ENCODE measurements at regions not wholly inside any gene's neighbourhood (a gene's known extent, or its start where the extent isn't known, plus 50 kb on each side); places are given as distances from the start of the nearest gene placed in this dataset.

DNA sequence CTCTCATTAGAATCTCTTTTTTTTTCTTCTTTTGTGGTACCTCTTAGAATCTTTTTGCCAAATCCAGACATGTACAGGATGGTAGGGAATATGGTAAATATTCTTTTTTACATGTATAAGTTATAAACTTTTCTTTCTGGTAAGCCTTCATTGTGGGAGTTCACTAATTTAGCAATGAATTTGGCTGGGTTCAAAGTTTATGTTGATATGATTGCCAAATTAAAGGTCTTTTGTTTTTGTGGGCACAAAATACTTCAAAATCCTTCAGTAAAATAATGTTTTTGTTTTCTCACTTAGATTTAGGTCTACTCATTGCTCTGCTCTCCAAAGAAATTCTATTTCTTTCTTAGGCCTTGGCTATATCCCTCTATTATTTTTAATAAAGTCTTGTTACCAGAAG lies 1405.9 kb upstream of the ALCAM start:
- H3K4me3 ChIP-seq (ENCODE audit: low read depth, low read length): no peak overlapping the region
- TF ChIP-seq, protein P1, sequence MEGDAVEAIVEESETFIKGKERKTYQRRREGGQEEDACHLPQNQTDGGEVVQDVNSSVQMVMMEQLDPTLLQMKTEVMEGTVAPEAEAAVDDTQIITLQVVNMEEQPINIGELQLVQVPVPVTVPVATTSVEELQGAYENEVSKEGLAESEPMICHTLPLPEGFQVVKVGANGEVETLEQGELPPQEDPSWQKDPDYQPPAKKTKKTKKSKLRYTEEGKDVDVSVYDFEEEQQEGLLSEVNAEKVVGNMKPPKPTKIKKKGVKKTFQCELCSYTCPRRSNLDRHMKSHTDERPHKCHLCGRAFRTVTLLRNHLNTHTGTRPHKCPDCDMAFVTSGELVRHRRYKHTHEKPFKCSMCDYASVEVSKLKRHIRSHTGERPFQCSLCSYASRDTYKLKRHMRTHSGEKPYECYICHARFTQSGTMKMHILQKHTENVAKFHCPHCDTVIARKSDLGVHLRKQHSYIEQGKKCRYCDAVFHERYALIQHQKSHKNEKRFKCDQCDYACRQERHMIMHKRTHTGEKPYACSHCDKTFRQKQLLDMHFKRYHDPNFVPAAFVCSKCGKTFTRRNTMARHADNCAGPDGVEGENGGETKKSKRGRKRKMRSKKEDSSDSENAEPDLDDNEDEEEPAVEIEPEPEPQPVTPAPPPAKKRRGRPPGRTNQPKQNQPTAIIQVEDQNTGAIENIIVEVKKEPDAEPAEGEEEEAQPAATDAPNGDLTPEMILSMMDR (IDR thresholded peaks at IDR 0.05; ENCODE audit: low read depth, low read length, missing control alignments): no peak
- no peak for DNase-seq (ENCODE audit: low read depth)

DNA sequence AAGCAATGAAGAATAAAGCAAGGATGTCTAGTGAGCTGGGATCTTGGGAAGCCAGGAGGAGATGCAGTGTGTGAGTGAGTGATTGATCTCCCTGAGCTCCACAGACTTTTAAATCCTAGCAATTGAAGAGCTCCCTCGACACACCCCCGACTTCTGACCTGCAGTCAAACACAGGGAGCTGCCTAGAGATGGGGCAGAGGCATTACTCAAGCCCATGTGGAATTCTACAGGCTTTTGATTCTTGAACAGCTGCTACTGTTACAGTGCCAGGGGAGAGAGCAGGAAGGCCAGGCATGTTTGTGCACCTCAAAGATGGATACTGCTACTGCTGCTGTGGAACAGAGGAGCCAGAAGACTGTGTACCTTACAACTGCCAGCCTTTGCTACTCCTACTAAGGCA lies 1403.1 kb upstream of the ALCAM start:
- no peak overlapping the region for H3K4me3 ChIP-seq (ENCODE audit: low read depth, low read length)
- DNase-seq (ENCODE audit: low read depth): no peak
- TF ChIP-seq, protein P1 (IDR thresholded peaks at IDR 0.05; ENCODE audit: low read depth, low read length, missing control alignments): no peak

DNA sequence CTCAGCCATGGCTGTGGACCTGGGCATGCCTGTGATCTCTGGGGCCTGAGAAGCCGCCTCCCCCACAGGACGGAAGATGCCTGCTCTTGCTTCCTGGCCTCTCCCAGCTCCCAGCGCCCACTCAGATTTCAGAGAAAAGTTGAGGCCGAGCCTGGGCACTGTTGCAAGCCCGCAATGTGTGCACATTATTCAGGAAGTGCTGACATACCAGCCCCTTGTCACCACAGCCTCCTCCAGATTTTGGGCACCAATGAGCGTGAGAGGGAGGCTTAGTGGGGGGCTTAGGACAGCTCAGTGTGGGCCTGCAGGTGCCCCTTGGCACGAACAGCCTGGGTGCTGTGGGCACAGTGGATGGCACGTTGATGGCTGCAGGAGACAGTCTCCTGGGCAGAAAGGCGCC lies 1400.9 kb upstream of the ALCAM start:
- no peak for DNase-seq (ENCODE audit: low read depth)
- H3K4me3 ChIP-seq (ENCODE audit: low read depth, low read length): no peak overlapping the region
- TF ChIP-seq, protein P1 (IDR thresholded peaks at IDR 0.05; ENCODE audit: low read depth, low read length, missing control alignments): no peak

DNA sequence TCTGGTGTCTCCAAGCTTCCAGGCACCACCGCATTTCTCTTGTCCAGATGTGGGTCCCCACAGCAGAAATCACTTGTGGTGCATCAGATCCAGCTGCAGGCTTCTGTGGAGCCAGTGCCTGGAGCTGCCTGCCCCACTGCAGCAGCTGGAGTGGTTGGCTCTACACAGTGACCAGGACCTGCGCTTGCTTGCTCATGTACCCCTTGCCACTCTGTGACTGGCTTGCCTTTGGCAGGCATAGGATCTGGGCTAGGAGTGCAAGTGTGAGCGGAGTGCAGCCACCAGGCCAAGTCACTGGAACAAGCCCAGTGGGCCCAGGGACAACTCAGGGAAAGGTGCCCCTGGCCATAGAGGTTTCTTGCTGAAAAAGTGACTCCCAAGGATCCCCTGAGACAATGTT lies 1400.0 kb upstream of the ALCAM start:
- no peak overlapping the region for H3K4me3 ChIP-seq (ENCODE audit: low read depth, low read length)
- DNase-seq (ENCODE audit: low read depth): no peak
- TF ChIP-seq, protein P1 (IDR thresholded peaks at IDR 0.05; ENCODE audit: low read depth, low read length, missing control alignments): no peak

DNA sequence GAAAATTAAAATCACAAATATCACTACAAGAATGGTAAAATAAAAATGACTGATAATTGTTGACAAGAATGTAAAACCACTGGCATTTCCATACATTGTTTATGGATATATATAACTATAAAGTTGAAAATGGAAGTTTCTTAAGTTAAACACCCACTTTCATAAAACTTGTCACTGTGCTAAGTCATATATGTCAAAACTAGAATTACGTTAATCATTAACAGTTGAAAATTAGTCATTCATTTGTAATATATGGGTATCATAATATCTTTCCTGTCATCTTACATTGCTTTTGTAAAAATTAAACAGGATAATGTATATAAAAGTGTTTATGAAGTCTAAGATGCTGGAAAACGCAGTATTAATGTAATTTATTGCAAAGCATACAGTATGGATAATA lies 1398.6 kb upstream of the ALCAM start:
- TF ChIP-seq, protein P1 (IDR thresholded peaks at IDR 0.05; ENCODE audit: low read depth, low read length, missing control alignments): no peak
- DNase-seq (ENCODE audit: low read depth): no peak
- H3K4me3 ChIP-seq (ENCODE audit: low read depth, low read length): no peak overlapping the region

DNA sequence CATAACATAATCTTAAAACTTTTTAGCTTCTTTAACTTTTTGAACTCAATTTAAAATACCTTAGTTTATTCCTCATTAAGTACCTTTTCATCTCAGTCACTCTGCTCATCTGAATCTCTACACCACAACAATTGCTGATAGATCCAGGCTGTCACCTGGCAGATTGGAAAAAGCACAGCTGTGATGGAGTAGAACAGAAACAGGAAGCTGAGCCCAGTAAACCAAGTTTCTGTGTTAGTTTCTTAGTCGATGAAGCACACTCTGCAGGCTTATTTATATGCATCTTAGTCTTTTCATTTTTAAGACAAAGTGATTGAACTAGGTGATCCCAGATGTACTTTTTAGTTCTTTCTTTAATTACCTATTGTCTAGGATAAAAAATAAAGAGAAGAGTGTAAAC lies 1398.0 kb upstream of the ALCAM start:
- no peak for DNase-seq (ENCODE audit: low read depth)

DNA sequence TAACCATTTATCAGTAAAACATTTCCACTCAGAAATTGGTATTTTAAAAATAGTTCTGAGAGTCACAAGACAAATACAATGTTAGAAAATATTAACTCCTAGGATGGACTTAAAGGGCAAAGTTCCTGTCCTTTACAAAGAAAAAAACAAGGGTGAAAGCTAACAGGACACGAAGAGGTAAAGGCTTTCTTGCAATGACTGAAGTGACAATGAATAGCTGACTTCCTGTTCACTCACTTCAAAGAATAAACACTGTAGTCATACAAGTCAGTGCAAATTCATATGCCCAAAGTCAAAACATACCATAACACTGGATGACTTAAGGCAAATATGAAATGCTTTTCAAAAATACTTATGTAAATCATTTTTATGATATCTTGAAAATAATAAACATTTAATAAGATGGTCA lies 1389.8 kb upstream of the ALCAM start:
- TF ChIP-seq, protein P1 (IDR thresholded peaks at IDR 0.05; ENCODE audit: low read depth, low read length, missing control alignments): no peak
- no peak for DNase-seq (ENCODE audit: low read depth)
- no peak overlapping the region for H3K4me3 ChIP-seq (ENCODE audit: low read depth, low read length)

More for the DNA sequence above, 1398.0 kb upstream of the ALCAM start:
- TF ChIP-seq, protein P1 (IDR thresholded peaks at IDR 0.05; ENCODE audit: low read depth, low read length, missing control alignments): no peak
- H3K4me3 ChIP-seq (ENCODE audit: low read depth, low read length): no peak overlapping the region

All from GM12864 (cell line).